Kidney tubule cell (primary cell): ENCODE measurements at regions not wholly inside any gene's neighbourhood (a gene's known extent, or its start where the extent isn't known, plus 50 kb on each side); places are given as distances from the start of the nearest gene placed in this dataset.

Source experiments
- DNase-seq: peaks from one replicate; pipeline ENCODE4 v3.0.0-alpha.2; 2018; ENCODE audit warnings: low spot score

DNA sequence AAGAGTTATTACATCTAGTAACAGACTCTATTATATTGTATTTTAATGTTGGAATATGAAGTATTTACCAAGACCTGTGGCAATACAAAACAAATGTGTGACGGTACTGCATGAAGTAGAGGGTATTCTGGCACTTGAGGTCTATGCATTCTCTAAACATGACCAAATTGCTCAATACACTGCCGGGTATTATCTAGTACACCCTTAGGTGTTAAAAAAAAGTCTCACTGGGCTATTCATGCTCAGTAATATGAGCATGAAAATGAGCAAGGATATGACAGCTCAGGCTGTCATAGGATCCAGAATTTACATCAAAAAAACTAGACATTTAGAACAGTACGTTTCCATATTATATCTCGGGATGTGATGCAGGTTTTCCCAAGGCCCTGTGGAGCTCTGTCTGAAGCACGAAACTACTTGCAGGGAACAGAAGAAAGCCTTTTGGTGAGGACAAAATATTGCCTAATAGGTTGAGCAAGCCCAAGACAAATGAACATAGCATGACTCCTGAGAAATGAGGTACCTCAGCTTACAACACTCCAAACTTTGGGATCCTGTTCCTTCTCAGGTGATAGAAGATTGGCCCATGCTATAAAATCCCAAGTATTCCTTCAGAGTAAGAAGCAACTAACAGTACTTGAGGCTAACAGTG lies 74.1 kb upstream of the MAOA start:
- no peak for DNase-seq

DNA sequence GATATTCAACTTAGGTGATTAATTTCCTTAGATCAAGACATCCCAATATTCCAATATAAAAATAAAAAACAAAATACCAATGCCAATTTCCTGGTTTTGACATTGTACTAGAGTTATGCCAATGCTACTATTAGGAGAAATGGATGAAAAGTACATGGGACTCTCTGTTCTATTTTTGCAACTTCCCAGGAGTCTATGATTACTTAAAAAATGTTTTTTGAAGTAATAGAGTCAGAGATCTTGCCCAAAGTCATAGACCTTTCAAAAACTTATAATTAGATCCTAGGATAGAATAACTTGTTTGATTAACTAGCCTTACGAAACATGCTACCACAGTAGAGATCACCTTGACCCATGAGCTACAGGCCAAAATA lies 73.6 kb upstream of the MAOA start:
- DNase-seq = no peak

DNA sequence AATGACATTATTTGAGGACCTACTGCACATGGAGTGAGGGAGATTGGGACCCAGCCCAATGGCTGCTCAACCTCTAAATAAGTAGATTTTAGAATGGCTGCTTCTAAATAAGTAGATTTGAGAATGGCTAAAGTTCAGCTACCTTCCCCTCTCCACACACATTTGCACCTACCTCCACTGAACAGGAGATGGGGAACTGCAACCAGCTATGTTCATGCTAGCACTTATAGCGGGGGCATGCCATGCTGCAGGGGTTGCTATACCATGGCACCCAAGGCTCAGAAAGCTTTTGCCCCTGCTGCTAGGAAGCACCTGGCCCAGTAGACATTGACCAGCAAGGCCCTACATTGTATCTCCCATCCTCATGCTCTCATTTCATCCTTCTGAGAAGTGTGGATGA lies 70.2 kb upstream of the MAOA start:
- no peak for DNase-seq

DNA sequence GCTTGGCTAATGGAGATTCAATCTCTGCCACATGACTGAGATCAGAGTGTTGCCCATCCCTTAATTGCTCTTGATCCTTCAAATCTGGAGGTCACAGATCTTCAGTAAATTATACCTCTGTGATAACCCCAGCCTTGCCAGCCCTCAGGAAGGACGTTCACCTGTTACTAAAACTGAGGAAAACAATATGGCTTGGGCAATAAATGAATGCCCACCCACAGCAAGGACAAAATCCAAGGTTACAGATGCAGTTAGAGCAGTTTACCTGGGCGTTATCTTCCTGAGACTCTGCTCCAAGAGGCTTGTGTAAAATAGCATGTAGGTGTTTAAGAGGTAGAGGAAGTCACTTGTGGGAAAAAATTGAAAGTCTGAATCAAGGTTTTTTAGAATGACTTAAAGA lies 69.3 kb upstream of the MAOA start:
- DNase-seq = no peak

DNA sequence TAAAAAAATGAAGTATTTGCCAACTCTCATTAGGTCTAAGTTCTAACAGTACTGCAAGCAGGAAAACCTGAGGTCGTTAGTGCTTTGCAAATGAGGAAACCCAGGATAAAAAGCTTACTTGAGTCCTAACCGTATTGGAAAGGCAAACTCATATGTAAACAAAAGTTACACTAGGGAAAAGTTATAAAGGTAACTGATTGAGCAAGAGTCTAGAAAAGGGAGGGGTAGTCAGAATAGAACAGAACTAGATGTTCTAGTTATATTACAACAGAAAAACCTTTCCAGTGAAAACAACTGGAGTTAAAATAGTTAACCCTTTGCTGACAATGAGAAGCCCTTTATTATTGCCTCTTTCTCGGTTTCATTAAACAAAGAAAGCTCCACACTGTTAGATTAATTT lies 66.4 kb upstream of the MAOA start:
- DNase-seq = no peak

DNA sequence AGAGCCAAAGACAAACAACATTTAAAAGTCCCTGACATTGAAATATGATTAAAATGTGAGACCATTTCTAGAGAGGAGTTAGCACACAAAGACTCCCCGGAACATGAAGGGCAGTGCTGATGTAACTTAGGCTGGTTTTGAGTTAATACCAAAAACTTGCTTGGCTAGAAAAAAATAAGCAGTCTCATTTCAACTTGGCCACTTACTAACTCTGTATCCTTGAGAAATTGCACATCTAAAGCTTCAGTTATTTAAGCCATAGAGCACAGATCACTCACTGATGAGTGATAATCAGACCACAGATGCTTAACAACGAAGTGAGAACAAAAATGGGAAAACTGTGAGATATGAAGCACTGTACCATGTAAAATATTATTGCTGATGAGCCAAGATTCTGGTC lies 65.9 kb upstream of the MAOA start:
- no peak for DNase-seq

DNA sequence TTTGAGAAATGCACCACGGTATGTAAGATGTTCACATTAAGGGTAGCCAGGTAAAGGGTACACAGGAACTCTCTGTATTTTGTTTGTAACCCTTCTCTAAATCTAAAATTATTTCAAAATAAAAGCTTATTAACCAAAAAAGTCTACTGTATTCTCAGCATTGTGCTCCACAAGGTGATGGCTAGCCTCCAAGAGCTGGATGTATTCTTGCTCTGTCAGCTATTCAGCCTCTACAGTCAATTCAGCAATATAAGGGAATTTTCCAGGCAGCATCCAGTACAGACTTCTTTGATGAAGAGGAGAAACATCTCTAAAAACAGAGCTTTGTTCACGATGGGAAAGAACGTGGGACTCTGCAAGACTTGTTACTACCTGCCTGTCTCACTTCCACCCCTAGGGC lies 63.5 kb upstream of the MAOA start:
- DNase-seq = no peak

DNA sequence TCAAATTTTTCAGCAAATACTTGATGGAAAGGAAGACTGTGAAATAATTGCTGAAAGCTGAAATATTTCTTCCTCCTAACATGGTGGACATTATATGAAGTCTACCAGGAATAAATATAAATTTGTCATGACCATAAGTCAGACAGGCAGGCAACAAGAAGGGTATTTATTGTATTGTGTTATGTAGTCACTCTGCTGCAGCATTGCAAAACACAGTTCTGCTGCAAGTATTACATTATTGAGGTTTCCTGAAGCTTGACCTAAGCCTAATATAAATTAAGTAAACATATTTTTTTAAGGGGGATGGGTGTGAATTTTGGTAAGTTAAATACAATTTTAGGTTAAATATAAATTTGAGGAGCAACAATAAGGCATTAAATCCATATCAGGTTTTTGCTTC lies 60.2 kb upstream of the MAOA start:
- DNase-seq = no peak

DNA sequence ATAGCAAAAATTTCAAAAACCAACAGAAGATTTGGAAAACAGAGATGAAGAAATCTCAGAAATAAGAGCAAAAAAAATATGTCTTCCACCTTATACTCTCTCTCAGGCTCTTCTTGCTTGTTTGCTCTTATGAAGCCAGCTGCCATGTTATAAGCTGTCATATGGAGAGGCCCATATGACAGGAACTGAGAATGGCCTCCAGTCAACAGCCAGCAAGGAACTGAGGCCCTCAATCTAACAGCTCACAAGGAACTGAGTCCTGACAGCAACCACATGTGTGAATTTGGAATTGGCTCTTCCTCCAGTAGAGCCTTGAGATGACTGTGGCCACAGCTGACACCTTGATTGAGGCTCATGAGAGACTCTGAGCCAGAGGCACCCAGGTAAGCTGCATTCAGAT lies 51.3 kb upstream of the MAOA start:
- no peak for DNase-seq

DNA sequence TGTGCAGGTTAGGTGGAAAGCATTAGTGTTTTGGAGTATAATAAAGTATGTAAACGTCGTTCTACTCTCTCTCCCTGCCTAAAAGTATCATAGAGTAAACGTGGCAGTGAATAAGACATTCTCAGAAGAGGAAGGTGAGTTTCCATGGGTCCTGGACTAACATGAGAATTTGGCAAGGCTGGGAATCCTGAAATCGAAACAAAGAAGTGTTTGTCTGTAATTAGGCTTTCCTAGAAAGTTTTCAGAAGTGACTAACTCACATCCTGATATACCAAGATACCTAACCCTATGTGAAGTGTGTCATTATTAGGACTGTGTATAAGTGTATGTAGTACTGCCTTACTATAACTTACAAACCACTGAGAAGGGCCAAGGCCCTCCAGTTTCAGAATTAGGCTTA lies 50.7 kb upstream of the MAOA start:
- DNase-seq = no peak
